HG03457 (cell line): ENCODE measurements at regions not wholly inside any gene's neighbourhood (a gene's known extent, or its start where the extent isn't known, plus 50 kb on each side); places are given as distances from the start of the nearest gene placed in this dataset.

Experiments
- ATAC-seq: cut with Tn5 transposase; IDR thresholded peaks from one replicate; pipeline ENCODE4 v1.9.1; 2021; ENCODE audit warnings: moderate number of reproducible peaks; ENCODE audit not compliant: unreplicated experiment

DNA sequence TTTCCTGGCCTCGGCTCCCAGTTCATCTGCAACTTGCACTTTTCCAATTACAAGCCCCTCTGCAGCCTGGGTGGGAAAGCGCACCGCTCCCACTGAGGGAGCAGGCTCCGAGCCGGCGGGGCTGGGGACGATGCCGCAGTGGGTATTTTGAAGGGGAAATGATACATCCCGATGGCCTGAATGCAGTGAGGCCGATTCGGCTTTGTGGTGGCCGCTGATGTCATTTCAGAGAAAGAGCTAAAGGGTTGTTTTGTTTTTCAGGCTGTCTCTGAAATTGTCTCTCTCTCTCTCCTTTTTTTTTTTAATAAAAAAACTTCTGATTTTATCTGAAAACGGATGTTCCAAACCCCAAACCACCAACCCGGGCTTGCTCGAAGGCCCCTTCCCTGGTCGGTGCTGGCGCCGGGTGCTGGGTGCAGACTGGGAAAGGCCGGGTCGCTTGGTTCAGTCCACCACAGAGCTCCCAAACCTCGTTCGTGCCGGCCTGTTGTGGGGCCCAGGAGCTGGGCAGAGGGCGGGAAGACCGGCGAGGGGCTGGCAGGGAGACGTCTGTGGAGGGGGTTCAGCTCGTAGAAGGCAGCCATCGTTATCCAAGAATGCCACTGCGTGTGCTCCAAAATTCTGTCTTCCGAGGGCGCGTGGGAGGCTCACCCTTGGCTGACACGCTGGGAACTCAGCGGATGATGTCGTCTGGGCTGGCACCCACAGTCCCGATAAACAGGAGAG, 102.8 kb downstream of the FOXL1 start:
- ATAC-seq: no peak

- ATAC-seq: no peak
Observed at GRCh38 chr16:86681757-86682106, 103.4 kb downstream of the FOXL1 start.

DNA sequence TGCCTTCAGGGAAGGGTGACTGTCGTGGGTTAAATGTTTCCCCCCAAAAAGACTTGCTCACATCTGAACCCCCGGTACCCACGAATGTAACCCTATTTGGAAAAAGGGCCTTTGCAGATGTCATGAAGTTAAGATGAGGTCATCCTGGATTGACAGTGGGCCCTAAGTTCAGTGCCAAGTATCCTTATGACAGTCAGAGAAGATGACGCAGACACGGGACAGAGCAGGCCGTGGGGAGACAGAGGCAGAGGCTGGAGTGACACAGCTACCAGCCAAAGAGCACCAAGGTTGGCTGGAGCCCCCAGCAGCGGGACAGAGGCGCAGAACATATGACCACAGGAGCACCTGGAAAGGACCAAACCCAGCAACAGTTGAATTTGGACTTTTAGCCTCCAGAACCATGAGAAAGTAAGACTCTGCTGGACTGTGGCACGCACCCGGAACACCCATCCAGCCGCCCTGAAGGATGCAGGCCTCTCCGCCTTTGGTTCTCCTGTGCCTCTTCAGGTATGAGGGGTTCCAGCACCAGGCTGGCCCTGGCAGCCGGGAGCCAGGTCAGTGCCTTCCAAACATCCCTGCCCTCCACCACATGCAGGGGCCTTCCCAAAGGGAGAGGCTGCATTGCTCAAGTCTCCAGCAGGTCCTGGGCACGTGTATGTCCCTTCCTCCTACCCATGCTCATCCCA, 104.0 kb downstream of the FOXL1 start:
- ATAC-seq: no peak

GRCh38 chr16:86683441-86684194, 105.3 kb downstream of the FOXL1 start:
- ATAC-seq: no peak

DNA sequence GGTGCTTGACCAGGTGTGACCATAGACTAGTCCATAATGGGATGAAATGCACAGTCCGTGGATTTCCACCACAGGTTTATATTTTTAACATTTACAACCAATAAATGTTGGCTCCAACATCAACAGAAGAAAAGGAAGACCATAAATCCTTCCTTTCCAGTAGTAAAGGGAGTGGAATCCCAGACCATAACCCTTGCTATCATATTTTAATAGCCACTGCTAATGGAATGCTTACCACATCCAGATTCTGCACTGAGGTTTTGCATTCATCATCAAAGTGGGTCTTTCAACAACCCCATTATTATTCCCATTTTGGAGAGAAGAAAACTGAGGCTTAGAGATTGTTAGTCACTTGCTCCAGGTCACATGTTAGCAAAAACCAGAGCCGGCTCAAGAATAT, 106.7 kb downstream of the FOXL1 start:
- ATAC-seq: no peak

DNA sequence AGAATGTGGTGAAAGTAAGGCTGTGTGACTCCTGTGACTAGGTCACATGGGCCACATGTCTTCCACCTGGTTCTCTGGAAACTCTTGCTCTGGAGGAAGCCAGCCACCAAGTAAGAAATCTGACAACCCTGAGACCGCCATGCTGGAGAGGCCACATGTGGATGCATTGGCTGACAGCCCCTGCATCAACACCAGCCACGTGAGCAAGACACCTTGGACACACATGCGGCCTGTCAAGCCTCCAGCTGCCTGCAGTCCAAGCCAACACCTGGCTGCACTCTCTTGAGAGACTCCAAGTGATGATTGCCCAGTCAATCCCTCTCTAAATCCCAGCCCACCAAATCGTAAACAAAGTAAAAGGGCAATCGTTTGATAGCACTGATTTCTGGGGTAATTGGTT, 112.6 kb downstream of the FOXL1 start:
- ATAC-seq: no peak

GRCh38 chr16:86692426-86692825, 114.1 kb downstream of the FOXL1 start:
- ATAC-seq: no peak

DNA sequence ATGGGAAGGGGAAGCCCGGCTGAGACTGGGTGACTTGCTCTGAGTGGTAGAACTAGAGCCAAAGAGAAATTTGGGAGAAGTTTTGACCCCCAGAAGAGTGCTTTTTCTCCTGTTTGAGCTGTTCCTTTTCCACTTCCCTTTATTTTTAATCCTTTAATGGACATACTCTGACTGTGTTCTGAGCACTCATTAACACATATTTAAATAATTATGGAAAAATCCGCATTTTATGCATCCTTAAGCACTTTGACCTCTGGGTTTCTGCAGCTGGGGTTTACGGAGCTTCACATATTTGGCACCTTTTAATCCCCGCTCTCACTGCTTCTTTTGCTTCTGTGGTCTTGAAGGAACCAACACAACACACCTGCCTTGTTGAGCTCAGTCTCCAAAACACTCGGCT, 114.7 kb downstream of the FOXL1 start:
- no peak for ATAC-seq

- ATAC-seq: no peak
Observed at GRCh38 chr16:86697715-86698114, 119.4 kb downstream of the FOXL1 start.

DNA sequence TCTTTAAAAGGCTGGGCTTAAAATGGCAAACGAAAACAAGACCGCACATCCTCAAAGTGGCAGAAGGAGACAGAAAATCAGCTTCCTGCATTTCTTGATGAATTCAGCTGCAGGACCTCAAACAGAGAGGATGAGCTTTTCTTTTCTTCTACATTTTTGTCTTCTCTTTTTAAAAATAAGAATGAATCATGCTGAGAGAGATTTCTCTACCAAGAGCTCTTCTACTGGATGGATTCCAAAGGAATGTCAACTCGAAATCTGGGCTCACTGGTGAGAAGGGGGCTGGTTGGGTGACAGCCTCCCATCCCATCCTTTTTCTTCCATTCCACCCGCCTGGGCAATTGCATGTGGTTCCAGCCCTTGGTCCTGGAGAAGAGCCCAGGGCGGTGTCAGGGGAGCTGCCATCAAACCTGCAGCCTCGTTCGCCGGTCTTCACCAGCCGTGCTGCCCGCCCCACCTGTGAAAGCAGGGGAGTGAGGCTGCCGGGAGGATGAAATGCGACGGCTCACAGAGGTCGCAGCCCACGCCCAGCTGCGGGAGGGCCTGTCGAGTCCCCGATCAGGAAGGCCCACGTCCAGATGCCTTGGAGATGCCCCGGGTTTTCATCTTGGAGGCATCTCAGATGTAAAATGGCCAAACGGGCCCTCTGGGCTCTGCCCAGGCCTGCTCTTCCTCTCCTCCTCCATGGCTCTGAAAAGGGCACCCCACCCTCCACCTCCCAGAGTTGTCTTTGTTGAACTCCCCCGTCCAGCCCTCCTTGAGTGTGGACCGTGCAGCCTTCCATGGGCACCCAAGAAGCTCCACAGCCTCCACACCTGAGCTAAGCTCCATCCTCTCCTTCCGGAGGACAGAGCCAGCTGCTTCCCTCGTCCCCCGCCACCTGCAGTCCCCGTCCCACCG, 121.9 kb downstream of the FOXL1 start:
- ATAC-seq: no peak

- no peak for ATAC-seq
Observed at GRCh38 chr16:86701286-86701975, 123.1 kb downstream of the FOXL1 start.

GRCh38 chr16:86702824-86703588, 124.7 kb downstream of the FOXL1 start:
- no peak for ATAC-seq

GRCh38 chr16:86704516-86704915, 126.2 kb downstream of the FOXL1 start:
- ATAC-seq: no peak

GRCh38 chr16:86706726-86707125, 128.4 kb downstream of the FOXL1 start:
- ATAC-seq: no peak

DNA sequence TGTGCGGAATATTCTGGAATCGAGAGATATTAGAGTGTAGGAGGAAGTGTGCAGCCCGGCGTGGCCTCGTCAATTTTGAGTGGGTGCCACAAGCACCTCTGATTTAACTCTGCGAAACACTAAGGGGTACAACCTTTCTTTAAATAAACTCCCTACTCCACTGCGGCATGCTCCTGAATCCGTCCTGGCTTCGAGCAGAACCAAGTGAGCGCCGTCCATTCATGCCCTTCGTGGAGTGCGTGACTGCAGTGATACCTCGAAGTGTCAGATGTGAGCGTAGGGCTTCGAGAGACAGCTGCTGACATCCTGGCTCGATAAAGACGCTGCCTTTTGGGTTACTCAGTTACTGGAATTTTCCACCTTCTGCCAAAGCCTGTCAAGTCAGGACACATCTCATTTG, 128.8 kb downstream of the FOXL1 start:
- ATAC-seq: no peak

DNA sequence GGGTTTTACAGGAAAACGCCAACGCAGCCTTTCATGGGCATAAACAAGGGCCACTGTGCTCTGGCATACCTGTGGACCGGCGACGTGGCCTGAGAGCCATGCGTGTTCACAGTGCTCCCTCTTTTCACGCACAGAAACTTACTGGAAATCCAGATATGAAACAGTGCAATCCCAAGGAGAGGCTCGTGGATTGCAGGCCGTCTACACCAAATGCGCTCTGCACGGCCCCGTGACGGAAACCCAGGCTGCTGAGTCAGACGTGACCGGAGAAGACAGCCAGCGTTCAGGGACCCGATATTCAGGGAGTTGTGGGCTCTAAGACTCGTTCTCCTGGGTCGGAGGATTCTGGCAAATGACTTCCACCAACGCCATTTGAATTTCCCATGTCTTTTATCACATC, 129.2 kb downstream of the FOXL1 start:
- no peak for ATAC-seq

DNA sequence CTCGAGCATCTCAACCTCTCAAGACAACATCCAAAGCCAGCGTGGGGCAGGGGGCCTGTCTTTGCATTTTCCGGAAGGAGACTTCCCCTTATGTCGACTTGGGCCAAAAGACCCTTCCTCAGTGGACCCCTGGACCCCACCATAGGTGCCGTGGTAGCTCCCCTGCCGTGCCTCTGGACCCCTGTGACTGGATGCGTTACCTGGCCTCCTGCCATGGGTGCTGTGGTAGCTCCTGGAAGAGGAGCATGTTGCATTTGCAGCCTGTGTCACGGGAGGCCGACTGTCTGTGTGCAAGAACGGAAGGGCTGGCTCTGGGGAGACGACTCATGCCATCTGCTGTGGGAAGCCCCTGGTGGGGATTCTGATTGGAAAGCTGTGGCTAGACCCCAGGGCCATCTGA, 130.1 kb downstream of the FOXL1 start:
- ATAC-seq: no peak

GRCh38 chr16:86709103-86709502, 130.8 kb downstream of the FOXL1 start:
- no peak for ATAC-seq

DNA sequence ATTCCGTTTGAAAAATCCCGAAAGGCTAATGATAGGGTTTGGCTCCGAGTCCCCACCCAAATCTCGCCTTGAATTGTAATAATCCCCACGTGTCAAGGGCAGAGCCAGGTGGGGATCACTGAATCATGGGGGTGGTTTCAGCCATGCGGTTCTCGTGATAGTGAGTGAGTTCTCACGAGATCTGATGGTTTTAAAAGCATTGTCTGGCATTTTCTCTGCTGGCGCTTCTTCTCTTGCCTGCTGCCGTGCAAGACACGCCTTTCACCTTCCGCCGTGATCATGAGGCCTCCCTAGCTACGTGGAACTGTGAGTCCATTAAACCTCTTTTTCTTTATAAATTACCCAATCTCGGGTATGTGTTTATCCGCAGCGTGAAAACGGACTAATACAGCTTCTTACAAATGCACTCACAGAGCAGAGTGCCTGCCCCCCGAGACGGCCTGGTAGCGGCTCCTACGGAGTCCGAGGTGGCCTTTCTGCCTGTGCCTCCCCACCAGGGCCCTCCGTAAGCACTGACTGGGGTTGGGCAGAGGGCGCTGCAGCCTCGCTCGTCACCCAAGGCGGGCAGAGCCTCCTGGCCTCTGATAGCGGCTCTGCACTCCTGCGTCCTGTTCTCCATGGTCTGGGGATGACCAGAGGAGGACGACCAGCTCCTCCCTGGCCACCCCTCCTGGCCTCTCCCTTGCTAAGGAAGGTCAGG, 131.7 kb downstream of the FOXL1 start:
- no peak for ATAC-seq
